ENCODE measurements at regions not wholly inside any gene's neighbourhood (a gene's known extent, or its start where the extent isn't known, plus 50 kb on each side); places are given as distances from the start of the nearest gene placed in this dataset.

DNA sequence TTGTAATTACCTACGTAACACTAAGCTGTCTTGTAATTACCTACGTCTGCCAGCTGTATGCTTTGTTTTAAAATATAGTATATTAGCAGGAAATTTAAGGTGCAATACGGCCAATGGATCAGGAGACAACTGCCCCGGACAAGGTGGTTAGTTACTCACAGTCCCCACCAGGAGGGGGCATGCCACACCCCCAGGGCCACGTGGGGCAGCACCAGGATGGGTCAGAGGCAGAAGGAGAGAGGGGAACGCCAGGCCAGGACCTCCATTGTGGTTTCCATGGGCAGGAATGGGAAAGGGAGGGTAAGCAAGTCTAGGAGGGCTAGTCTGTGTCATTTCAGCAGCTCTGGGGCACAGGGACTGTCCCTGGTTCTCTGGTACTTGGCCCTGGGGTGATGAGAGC, 140.1 kb downstream of the URI1 start:
- POLR2A ChIA-PET: no interaction called here

DNA sequence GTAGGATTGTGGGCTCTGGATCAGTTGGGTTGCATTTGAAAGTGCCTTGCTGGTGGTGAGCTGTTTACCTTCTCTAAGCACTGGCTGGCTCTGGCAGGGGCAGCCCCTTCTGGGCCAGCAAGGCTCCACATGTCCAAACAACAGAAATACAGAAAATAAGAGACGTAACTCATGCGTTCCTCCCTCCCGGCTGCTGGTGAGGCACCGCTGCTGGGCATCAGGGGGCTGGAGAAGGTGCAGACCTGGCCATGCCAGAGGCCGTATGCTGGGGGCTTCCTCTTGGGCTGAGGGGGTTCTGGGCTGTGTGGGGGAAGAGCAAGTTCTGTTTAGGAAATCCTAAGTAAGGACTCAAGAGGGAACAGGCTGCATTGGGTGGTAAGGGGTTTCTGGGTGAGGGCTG, 140.6 kb downstream of the URI1 start:
- CTCF ChIA-PET: interaction anchor here (0.7 to 1.9 kb wide), 2 partner anchors 49 to 125 kb away, joined by 4 to 6 read pairs; no protein-coding TSS in a partner anchor
- POLR2A ChIA-PET: no interaction called here

More for the DNA sequence above, 140.1 kb downstream of the URI1 start:
- CTCF ChIA-PET: interaction anchor here (1.9 kb wide), 1 partner anchor 50 kb away, joined by 4 read pairs; no protein-coding TSS in a partner anchor

DNA sequence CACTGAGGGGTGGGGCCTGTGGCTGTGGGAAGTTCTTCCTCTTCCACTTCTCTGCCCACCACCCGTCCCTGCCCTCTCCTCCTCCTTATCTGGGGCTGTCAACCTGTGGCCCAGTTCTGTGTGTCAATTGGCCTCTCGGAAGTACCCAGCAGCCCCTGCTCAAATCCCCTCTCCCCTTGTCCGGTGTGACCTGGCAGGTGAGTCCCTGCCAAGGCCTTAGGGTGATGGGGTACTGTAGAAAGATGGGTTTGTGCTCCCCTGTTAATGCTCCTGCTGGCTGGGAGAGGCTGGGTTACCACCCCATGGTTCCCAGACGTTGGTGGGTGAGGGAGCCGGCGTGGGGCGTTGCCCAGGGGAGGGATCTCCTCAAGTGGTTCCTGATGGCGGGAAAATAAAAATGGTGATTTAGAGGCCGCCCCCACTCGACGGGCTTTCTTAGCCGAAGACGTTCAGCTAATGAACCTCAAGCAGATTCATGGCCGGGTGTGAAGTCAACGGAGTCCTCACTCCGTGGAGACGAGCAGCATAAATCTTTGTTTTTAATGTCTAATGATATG, 141.2 kb downstream of the URI1 start:
- ChIA-PET POLR2A (no interaction called here), CTCF (interaction anchor here (0.7 kb wide), 1 partner anchor 126 kb away, joined by 6 read pairs; no protein-coding TSS in a partner anchor)

DNA sequence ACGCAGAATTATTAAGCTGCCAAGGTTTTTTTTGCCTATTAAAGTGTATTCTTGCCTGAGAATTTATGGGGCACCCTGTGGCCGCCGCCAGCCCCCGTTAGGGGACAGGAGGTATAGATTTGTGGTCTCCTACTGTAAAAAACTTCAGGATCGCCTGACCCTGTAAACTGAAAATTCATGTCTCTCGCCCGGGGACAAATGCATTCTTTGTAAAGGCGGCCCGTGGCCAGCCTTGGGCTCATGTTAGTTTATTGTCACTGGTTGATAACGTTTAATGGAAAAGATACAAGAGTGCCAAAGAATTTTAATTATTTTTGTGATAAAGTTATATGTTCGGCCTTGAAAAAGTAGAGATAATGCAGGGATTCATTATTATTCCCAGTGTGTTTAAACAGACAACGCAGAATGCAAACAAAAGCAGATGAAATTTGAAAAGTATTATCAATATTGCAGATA, 141.7 kb downstream of the URI1 start:
- ChIA-PET POLR2A (no interaction called here), CTCF (no interaction called here)

DNA sequence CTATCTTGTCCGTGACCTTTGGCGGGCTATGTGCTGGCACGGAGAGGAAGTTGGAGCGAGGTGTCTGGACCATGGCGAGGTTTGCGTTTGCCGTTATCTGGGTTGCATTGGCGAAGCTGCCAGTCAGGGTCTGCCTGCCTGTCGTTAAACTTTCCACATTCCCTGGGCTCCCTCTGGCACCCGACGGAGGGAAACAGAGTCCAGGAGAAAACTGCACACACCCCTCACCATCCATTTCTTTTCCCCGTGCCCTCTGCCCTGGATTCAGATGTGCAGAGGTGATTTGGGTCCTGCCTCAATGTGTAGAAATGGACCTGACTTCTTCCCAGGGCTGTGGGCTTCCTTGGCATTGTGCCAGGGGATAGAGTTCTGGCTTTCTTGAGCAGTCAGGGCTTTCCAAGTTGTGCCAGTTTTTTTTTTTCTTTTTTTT, 142.4 kb downstream of the URI1 start:
- POLR2A ChIA-PET: no interaction called here
- CTCF ChIA-PET: no interaction called here

DNA sequence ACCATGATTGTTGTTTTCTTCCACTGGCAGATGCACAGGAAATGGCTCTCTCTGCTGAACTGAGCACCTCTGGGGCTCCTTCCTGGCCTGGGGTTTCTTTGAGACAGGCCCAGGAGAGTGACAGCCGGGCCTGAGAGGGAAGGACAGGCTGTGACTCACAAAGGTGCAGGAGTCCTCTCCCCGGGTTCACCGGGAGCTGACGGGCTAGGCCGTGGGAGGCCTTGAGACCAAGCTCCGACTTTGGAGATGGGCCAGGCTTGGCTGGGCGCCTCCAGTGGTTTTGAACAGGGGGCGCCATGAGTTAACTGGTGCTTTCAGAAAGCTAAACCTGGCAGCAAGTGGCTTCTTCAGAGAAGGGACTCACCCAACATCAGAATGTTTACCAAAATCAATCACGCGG, 143.4 kb downstream of the URI1 start:
- POLR2A ChIA-PET: no interaction called here
- CTCF ChIA-PET: no interaction called here

DNA sequence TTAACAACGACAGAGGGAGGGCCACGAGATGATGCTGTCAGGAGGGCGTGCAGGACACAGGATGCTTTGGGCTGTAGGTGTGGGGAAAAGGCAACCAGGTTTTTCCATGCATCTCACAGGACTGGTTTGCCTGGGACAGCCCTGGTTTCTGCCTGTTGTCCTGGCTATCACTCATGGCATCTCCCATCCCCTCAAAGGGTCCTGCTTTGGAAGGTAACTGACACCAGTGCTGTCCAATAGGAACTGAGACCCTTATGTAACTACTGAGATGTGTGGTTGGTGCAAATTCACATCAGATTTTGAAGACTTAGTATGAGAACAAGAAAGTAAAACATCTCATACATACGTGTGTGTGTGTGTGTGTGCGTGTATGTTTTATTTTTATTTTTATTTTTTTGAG, 144.2 kb downstream of the URI1 start:
- CTCF ChIA-PET: no interaction called here
- POLR2A ChIA-PET: no interaction called here

DNA sequence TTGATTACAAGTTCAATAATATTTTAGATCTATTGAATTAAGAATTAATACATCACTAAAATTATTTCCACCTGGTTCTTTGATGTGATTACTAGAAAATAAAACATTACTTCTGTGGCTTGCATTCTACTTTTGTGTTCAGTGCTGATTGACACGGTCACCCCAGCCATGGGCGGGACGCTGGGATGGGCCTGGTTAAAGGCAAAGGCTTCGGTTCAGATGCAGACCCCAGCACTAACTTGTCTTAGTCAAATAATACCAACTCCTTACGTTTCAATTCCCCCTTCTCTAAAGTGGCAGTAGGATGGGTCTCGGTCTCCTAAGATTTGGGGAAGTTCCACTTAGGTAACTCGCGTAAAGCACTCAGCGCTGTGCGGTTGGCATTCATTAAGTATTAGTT, 144.9 kb downstream of the URI1 start:
- ChIA-PET CTCF (no interaction called here), POLR2A (no interaction called here)

DNA sequence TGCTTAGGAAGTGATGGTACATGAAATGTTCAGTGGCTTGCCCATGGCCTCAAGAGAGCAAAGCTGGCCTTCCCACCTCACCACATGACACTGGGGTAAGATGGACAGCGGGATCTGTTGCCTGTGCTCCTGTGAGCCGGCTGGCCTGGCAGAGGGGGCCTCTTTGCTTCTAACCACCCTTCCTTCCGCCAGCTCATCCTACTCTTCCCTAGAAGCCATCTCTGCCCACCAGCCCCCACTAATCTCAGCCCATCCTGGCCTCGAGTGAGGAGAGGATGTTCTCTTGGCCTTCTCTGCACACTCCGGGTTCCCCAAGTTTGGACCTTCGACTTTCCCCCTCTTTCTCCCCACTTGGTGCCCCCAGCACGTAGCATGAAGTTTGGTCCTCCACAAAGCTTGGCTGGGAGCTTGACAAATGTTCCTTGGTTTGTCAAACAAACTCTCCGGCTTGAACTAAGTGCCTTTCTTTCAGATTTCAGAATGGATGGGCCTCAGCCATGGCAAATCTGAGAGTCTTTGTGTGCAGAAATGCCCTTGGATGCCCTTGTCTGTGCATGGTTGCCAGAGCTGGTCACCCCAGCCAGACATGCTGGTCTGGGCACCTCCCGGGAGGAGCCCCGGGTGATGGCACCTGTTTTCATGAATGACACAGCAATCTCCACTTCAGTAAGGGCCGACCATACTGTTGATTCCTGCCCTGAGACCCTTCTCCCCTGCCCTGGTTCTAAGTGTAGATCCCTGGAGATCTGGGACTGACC, 145.5 kb downstream of the URI1 start:
- CTCF ChIA-PET: no interaction called here

DNA sequence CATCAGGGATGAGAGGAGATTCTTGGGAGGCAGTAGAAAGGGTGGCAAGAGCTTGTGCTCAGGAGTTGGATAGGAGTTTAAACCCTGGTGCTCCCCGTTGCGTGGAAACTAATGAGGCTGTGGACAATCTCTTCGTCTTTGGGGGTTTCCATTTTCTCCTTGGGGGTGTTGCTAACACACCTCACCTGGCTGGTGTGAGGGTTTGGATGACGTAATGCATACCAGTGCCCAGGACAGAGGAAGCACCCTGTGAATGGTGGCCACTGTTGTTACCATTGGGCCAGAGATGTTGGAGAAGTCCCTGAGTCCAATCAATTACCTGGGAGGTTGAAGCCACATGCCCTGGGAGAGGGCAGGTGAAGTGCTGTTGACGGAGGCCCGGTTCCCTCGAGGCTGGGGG, 146.5 kb downstream of the URI1 start:
- ChIA-PET CTCF (no interaction called here), POLR2A (no interaction called here)

More for the DNA sequence above, 145.5 kb downstream of the URI1 start:
- POLR2A ChIA-PET: no interaction called here

DNA sequence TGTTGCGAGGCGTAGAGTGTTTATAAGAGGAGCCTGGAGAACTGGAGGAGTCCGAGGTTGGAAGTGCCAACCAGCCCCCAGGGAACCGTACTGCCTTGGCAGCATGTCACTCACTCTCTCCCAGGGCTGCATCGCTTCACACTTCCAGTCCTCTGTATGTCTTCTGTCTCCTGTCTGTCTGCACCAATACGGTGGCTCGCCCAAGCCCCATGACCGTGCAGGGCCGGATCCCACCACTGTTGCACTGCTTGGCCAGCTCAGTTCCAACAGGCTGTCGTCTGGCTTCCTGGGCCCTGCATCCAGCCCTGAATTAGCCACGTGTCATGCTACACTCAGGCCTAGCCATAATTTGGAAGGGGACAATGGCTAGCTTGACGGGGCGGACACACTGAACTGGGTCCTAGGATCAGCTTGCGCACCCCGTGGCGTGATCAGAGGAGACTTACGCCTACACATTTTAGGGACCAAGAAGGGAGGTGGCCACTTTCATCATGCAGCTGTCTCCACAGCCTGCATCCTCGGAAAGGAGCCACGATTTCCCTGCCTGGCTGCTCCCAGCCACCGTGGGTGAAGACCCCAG, 147.1 kb downstream of the URI1 start:
- ChIA-PET CTCF (no interaction called here), POLR2A (no interaction called here)

DNA sequence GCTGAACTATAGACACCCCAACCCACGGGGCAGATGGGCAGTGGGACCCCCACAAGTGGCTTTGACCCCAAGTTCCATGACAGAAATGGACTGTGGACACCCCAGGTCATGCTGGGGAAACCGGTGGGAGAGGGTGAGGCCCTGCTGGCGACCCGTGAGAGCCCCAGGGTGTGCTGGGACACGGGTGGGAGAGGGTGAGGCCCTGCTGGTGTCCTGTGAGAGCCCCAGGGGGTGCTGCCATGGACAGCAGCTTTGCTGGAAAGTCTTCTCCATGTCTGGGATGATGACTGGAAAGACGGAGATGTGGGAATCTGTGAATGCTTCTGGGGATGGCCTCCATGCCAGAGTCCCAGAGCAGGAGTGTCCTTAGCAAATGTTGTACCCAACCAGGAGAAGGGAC, 148.4 kb downstream of the URI1 start:
- ChIA-PET CTCF (no interaction called here), POLR2A (no interaction called here)

DNA sequence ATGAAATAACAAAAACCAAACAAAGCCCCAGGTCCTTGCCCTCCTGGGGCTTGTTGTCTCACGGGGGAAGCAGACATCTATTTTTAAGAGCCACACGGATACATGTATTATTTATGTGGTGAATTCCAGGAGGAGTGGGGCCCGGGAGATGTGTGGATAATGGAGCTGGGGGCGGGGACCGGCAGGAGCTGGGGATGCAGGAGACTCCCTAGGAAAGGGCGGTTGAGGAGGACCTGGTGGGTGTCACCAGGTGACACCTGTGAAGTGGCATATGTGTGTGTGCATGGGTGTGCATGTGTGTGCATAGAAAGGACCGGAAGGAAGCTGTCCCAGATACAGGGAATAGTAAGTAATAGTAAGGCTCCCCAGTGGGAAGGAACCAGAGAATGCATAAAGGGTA, 148.9 kb downstream of the URI1 start:
- ChIA-PET POLR2A (no interaction called here), CTCF (no interaction called here)

DNA sequence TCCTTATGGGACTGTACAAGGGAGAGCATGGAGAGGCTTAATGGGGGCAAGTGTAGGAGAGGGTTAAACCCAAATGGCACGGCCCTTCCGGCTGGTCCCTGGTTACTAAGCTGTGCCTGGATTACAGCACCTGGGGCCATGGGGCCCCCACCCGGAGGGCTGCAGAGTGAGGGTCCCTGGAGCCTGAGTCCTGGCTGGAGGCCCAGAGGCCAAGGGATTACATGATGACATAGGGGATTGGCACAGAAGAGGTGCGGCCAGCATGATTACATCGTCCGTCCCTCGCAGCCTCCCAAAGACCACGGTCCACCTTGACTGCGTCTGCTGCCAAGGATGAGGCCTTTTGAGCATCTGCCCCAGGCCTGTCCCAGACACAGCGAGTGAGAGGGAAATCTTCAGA, 149.4 kb downstream of the URI1 start:
- CTCF ChIA-PET: no interaction called here
- POLR2A ChIA-PET: no interaction called here

DNA sequence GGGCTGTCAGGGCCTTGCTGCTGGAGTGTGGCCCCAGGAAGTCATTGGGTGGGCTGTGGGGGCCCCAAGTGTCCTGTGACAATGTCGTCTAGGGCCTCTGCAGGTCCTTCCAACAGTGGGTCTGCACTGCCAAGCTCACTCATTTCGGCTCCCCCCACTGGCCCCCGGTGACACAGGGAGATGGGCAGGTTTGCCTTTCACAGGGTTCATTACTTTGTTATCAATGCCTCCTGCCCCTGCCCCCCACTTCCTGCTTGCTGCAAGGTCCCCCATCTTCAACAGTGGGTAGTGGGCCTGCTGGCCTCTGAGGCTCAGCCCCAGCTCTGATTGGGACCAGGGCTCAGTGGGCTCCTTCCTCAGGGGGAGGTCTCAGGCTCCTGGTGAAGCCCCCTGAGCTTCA, 149.8 kb downstream of the URI1 start:
- ChIA-PET POLR2A (no interaction called here), CTCF (no interaction called here)

DNA sequence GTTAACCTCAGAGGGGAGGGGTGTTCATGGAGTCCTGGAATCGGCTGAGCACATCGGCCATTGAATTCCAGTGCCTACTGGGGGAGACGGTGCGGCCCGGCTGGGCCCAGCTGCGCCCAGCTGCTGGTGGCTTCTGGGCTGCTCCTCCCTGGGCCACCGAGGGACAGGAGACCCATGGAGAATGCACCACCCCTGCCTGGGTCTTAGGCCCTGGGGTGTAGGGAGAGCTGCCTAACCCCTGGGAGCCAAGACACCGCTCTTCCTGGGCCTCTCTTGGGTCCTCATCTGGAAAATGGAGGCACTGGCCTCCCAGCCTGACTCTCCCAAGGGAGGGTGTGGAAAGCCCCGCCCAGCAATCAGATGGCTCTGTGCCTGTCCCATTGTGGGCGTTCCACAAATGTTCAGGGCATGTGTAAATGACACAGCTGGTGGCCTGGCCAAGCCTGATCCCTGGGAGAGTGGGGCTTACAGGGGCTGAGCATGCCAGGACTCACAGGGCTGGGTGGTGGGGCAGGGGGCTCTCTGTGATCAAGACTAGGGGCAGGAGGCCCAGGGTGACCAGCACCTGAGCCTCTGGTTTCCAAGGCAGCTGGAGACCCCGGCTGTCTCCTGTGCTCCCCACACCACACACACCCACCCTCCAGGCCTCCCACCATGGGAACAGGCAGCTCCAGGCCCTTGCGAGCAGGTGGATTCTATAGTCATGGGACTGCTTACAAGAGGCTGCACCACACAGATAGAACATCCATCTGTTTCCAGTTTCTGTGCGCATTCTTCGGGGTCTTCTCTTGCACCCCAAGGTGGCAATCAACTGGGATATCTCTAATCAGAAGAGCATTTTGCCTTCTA, 150.9 kb downstream of the URI1 start:
- POLR2A ChIA-PET: no interaction called here
- CTCF ChIA-PET: interaction anchor here (0.6 kb wide), 1 partner anchor 204 kb away, joined by 3 read pairs; no protein-coding TSS in a partner anchor

DNA sequence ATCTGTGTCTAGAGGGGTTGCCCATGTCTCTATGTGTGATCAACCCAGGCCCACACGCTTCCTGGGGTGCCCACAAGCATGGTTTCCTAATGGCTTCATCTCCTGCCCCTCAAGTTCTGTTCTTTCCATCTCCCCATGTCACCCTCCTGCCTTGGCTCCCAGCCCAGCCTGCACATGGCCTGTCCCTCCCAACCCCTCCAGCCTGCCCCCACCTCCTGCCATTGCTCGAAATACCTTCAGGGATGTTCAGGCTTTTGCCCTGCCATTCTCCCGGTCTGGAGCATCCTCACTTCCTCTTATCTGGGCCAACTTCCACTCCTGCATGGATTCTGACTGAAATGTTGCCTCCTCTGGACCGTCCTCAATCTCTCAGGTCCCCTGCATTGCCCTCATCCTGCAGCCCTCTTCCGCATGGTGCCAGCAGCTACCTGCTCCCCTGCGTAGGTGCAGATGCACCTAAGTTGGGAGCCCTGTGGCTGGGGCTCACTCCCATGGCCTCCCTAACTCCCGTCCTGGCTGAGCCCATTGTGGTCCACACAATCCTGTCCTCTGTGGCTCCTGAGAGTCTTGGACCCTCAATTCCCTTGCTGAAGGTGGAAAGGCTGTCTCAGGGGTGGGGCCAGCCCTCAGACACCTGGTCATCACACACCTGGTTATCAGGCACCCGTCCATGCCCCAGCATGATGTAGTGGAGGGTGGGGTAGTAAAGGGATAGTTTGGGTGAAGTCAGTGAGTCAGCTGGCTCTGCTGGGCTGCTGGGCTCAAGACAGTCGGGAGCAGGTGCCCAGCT, 152.1 kb downstream of the URI1 start:
- ChIA-PET POLR2A (no interaction called here), CTCF (no interaction called here)

DNA sequence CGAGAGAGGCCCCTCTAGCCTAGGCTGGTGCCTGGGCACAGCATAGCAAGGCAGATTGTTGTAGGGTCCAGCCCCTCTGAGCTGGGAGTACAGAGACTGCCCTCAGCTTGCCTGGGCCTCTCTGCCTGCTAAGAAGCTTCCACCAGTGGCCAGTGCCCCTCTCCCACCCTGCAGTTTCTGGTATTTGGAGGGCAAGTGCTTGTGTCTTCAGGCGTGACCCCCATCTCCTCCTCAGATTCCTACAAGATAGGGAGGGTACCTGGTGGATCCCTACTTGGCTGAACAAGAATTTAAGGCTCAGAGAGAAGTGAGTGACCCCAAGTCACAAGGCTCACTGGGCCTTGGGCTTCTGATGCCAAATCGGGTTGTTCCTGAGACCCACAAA, 152.7 kb downstream of the URI1 start:
- ChIA-PET POLR2A (no interaction called here), CTCF (no interaction called here)

DNA sequence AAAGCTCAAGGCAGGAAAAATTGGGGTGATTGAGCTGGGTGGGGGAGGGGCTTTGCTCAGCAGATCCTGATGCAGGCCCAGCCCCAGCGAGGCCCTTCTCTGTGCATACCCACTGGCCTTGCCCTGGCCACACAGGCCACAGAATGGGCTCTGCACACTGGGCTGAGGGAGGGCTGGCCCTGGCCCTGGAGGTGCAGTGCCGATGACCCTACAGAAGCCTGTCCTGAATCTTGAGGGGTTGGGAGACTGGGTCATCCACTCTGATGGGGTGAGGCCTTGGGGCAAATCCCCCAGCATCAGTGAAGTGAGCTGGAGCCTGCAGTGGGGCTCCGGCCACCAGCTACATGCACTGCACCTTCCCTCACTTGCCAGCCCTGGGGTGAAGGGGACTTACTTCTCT, 153.1 kb downstream of the URI1 start:
- CTCF ChIA-PET: no interaction called here
- POLR2A ChIA-PET: no interaction called here

Data from activated CD8-positive, alpha-beta memory T cell treated with anti-CD3 and anti-CD28 coated beads for 36 hours (primary cell).